Breast epithelium (tissue), 3 donors: ENCODE measurements at regions not wholly inside any gene's neighbourhood (a gene's known extent, or its start where the extent isn't known, plus 50 kb on each side); places are given as distances from the start of the nearest gene placed in this dataset.

Experiments used
- POLR2A ChIP-seq: fragments of 450-650 bp; IDR thresholded peaks from one replicate; pipeline ENCODE4 v1.6.1; 2016; ENCODE audit warnings: antibody characterized with exemption, mild to moderate bottlenecking, moderate library complexity
- TF ChIP-seq, protein P1 (sequence below), 3 donors: fragments of 450-650 bp; IDR thresholded peaks; one replicate each; pipeline ENCODE4 v1.5.1; 2016 to 2017; ENCODE audit warnings: antibody characterized with exemption in 3 of 3, mild to moderate bottlenecking in 3 of 3, moderate library complexity in 3 of 3

DNA sequence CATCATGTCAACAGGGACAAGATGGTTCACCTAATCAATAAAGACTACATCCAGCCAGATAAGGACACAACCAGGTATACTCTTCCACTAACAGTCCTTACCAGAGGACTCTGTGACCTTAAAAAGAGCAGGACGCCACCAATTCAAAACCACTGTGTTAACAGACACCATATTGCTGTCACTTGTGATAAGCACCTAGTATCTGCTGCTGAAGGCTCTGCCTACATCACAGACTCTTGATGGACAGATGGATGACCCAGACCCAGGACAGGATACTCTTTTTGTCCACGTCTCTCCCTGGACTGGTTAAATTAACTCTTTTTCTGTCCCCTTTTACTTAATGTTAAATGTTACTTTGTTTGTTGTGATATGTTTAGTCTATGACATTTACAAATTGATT lies 586.2 kb upstream of the AGA start:
- TF ChIP-seq, protein P1, sequence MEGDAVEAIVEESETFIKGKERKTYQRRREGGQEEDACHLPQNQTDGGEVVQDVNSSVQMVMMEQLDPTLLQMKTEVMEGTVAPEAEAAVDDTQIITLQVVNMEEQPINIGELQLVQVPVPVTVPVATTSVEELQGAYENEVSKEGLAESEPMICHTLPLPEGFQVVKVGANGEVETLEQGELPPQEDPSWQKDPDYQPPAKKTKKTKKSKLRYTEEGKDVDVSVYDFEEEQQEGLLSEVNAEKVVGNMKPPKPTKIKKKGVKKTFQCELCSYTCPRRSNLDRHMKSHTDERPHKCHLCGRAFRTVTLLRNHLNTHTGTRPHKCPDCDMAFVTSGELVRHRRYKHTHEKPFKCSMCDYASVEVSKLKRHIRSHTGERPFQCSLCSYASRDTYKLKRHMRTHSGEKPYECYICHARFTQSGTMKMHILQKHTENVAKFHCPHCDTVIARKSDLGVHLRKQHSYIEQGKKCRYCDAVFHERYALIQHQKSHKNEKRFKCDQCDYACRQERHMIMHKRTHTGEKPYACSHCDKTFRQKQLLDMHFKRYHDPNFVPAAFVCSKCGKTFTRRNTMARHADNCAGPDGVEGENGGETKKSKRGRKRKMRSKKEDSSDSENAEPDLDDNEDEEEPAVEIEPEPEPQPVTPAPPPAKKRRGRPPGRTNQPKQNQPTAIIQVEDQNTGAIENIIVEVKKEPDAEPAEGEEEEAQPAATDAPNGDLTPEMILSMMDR (IDR thresholded peaks at IDR 0.05) = no peak
- no peak for TF ChIP-seq POLR2A
